Adrenal gland (tissue), 5 donors: ENCODE measurements at regions not wholly inside any gene's neighbourhood (a gene's known extent, or its start where the extent isn't known, plus 50 kb on each side); places are given as distances from the start of the nearest gene placed in this dataset.

Experiments used
- CTCF ChIP-seq, 6 experiments: fragments of 450-650 bp in 4 of 6; fragments of 200-600 bp in 2 of 6; sonication (generic) in 1 of 6; IDR thresholded peaks; 1 replicate in 5 of 6; 2 replicates in 1 of 6; pipeline versions ENCODE4 v1.5.1 to v1.8.0; 2016 to 2021; ENCODE audit warnings: antibody characterized with exemption in 6 of 6, mild to moderate bottlenecking in 2 of 6, moderate library complexity in 1 of 6
- POLR2A ChIP-seq, 2 donors: fragments of 450-650 bp; IDR thresholded peaks; one replicate each; pipeline ENCODE4 v1.6.1; 2017; ENCODE audit warnings: antibody characterized with exemption in 2 of 2, mild to moderate bottlenecking in 2 of 2, moderate library complexity in 1 of 2
- donor health status: DM: no; HTN: no; CAD: no.

- no peak for TF ChIP-seq CTCF (IDR thresholded peaks at IDR 0.05)
- no peak for TF ChIP-seq POLR2A (IDR thresholded peaks at IDR 0.05)
These were observed 258.6 kb upstream of the CRIM1 start for GRCh38 chr2:36097022-36097421.
